GM18867 (cell line): ENCODE measurements at regions not wholly inside any gene's neighbourhood (a gene's known extent, or its start where the extent isn't known, plus 50 kb on each side); places are given as distances from the start of the nearest gene placed in this dataset.
A peak's percentile ranks its signal among the peaks of the same experiment; 100 is the strongest.

Experiments
- ATAC-seq: cut with Tn5 transposase; IDR thresholded peaks from one replicate; pipeline ENCODE4 v1.9.1; 2021; ENCODE audit warnings: mild to moderate bottlenecking, moderate library complexity; ENCODE audit not compliant: unreplicated experiment

DNA sequence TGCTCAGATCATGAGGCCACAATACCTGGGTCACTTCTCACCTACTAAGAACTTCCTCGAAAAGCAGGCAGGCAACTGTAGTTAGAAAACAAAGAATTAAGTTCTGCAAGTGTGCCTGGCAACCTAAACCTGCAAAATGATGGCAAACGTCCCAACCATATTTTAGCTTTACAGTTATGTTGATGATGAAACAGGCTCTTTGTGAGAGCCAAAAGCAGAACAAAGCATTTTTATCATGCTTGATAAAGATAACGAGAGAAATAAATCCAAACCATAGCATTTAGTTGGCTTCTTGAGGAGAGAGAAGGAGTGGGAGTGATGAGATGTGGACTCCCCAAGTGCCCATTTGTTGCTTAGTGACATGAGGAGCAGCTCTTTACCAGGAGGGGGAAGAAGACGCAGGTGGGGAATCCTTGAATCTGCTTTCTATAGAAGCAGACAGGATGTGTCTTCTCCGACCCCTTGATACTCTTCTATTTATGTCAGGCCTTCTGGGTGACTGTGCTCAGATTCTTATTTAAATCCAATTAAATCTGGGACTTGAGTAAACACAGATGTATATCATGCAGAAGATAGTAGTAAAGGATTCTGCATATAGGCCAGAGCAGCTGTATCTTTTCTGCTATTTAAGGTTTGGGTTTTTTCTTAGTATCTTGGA, 221.2 kb downstream of the TMEM167A start:
- no peak for ATAC-seq

DNA sequence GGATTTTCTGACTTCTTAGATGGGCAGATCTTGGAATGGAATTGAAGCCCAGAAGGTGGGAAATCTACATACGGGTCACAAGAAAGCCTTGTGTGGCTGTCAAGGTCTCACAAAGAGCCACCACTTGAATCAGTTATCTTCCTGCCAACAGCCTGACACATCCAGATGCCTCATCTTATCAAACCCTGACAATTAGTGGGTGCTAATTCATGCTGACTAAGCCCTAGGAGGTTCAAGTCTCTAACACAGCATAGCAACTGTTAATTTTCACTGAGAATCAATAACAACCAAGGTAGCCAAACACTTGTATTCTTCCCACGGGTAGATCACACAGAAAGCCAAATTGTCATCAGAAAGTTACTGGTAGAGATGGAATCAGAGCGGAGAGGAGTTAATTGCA, 222.2 kb downstream of the TMEM167A start:
- no peak for ATAC-seq

GRCh38 chr5:82851471-82851870, 225.7 kb downstream of the TMEM167A start:
- ATAC-seq: no peak

DNA sequence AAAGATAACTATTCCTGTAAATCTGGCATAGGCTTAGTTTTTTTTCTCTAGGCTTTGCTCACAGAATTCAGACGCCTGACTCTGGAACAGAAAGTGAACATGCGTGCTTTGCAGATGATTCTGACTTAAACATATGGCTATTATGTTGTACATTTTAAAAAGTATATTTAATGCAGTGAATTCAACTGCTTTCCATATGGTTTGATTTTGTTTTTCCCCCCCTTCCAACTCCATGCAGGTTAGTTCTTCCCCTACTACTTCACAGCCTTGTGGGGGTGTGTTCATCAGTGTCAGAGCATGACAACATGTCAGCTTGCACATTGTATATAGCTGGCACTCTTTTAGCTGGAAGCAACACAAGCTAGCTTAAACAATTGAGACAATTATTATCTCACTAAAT, 226.8 kb downstream of the TMEM167A start:
- no peak for ATAC-seq

GRCh38 chr5:82849885-82850284, 227.3 kb downstream of the TMEM167A start:
- no peak for ATAC-seq

GRCh38 chr5:82847562-82847961, 229.6 kb downstream of the TMEM167A start:
- ATAC-seq: no peak

DNA sequence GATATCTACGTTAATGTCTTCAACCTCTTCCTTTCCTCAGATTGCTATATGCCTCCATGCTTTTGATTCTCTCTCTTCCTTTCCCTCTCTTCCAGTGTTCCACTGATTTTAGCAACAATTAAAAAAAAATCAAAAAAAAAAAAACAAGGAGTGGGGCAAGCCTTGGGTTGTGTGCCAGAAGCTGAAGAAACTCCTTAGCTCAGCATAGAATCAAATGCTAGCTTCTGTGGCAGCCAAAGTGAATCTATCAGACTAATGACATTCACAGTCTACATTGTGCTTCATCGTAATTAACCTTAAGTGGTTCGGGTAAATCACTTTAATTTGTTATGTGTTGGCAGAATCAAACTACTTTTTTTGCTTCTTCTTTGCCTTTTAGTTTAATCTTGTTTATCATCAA, 237.3 kb downstream of the TMEM167A start:
- no peak for ATAC-seq

GRCh38 chr5:82835488-82835887, 241.7 kb downstream of the TMEM167A start:
- no peak for ATAC-seq

DNA sequence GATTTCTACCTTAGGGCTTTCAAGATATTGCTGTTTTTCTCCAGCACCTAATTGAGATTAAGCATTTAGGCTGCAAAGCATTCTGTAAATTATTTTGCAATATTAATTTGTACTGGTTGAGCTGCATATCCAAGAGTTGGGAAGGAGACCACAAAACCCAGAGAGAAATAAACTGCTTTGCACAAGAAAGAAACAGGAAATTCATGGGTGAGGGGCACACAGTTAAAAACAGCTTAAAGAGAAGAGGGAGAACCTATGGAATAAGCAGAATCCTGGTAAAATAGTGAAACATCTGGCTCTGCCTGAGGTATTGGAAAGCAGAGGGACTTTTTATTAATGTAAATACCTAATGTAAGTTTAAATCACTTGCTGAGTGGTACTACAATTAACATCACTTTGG, 243.0 kb downstream of the TMEM167A start:
- no peak for ATAC-seq

- no peak for ATAC-seq
Measured at GRCh38 chr5:82833277-82833676, 243.9 kb downstream of the TMEM167A start.

GRCh38 chr5:82832445-82832844, 244.7 kb downstream of the TMEM167A start:
- no peak for ATAC-seq

- ATAC-seq: no peak
Measured at GRCh38 chr5:82828211-82828610, 249.0 kb downstream of the TMEM167A start.

DNA sequence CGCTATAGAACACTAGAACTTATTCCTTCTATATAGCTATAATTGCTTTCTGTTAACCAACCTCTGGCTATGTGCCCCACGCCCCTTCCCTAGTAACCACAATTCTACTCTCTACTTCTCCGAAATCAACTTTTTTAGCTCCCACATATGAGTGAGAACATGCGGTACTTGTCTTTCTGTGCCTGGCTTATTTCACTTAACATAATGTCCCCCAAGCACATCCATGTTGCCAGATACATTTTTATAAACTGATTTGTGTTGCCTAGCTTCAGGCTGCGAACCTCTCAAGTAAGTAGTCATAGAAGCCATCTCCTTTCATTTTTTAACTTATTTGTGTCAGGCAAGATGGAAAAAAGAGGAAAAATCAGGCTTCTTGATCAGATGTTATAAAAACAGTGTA, 249.5 kb downstream of the TMEM167A start:
- ATAC-seq: no peak

- ATAC-seq: no peak
Measured at GRCh38 chr5:82822634-82822927, 254.6 kb downstream of the TMEM167A start.

GRCh38 chr5:82821846-82822633, 255.2 kb downstream of the TMEM167A start:
- no peak for ATAC-seq

DNA sequence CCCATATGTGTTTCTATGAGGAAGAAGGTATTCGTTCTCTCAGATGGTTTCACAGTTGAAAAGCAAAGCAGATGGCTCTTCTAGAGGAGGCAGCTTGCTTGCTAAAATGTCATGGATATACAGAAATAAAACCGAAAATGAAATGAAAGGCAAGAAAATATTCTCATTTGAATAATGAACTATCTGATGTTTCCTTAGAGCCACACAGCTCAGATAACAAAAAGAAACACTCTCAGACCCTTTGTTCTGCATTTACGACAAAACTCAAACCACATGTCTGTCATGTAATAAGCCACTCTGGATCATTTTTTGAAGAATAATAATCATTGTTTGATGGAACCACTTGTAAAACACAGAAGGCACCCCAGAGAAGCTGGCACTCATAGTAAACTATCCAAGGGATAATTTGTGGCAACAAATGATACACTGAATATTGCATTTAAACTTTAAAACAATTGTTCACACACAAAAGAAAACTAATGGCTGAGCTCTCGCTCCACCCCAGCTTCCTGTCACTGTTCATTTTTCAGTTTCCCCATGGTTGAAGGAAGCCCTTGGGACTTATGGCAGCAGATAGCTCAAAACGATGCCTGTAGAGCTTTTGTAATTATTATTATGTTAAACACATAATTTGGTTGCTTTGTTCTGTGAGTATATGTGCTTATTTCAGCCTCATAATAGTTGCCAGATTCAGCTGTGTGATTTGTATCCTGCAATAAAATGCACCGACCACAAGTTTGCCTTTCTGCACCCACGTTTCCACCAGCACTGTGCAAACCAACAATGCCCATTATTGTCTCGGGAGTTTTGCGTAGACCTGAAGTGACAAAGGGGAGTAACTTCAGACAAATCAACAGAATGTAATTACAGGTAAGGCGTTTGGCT, 256.0 kb downstream of the TMEM167A start:
- peak; percentile 90 for ATAC-seq

GRCh38 chr5:82820188-82820587, 257.0 kb downstream of the TMEM167A start:
- ATAC-seq: no peak

DNA sequence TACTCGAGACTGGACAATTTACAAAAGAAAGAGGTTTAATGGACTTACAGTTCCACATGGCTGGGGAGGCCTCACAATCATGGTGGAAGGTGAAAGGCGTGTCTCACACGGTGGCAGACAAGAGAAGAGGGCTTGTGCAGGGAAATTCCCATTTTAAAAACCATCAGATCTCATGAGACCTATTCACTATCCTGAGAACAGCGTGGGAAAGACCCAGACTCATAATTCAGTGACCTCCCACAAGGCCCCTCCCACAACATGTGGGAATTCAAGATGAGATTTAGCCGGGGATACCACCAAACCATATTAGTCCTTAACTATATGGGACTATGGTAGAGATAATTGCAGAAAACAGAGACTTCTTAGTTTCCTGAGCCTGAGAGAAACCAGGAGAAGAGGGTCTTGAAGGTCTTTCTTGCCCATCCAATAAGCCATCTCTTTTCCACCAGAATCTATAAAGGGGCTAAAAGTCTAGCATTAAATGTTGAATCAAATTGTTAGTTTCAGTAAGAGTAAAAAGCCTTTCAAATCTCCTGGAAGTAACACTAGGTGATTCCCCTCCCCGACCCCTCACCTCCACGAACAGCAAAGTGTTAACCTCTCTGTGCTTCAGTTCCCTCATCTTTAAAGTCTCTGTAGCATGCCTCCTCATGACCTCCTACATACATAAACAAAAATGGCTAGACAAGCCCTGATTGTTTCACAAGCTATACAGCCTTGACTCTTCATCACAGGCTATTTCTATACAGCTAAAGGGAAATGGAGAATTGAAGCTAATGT, 259.1 kb downstream of the TMEM167A start:
- ATAC-seq: peak; percentile 24

DNA sequence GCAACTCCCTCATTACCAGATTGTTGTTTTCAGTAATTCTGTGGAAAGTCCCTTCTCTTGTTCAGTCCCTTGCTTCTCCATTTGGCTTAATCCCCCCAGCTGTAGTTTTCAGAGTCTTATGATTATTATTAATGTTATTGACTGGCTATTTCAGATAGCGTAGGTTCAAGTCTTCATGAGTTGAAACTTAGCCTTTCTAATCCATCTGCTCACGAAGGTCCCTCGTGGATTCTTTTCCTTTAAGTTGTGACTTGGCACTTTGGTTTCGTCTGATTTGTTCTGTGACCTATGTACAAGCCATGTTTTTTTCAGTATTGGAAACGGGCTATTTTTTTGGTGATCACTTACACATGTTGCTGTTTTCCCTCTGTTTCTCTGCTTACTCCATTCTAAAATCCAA, 260.3 kb downstream of the TMEM167A start:
- ATAC-seq: no peak

DNA sequence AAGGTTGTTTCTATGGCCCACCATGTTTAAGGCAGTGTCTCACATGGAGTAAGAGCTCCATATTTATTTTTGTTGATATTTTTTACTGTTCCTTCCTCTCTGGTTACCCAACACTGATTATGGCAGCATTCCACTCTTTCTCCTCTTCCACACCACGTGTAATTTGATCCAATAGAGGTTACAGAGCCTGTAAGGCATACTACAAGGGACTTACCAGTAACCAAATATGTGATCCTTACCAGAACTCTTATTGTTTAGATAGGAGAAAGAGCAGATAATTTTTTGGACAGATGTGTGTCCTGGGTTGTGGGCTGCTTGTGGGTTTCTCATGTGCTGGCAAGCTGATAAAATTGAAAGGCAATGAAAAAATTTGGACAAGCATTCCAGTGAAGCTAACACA, 261.3 kb downstream of the TMEM167A start:
- no peak for ATAC-seq

DNA sequence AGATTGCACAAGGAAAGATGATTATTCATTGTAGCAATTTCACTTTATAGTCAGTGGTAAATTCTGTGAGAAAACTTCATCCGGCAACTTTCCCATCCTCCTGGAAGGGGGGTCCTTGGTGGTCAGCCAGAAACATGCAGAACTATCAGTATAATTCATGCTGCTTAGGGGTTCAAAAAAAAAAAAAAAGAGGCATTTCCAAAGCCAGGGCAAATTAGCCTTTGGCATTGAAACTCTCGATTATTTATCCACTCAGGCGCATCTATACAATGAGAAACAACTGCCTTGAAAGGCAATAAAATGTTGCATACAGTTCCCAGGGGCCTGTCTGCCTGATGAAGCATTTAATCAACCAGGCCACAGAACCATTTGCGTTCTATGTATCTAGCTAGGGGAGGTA, 263.3 kb downstream of the TMEM167A start:
- no peak for ATAC-seq
